Iris pigment epithelial cell (primary cell): ENCODE measurements at regions not wholly inside any gene's neighbourhood (a gene's known extent, or its start where the extent isn't known, plus 50 kb on each side); places are given as distances from the start of the nearest gene placed in this dataset.
"Not testable (repeated sequence)": the region's sequence is repeated elsewhere in the genome, so short reads cannot be mapped to it uniquely, and the experiment has no call there.

Experiments used
- DNase-seq: peaks from one replicate; pipeline ENCODE4 v3.0.0-alpha.2; 2011; ENCODE audit warnings: low read depth

GRCh38 chr6:100096341-100096740 is 102.3 kb upstream of the MCHR2 start:
- no peak for DNase-seq

GRCh38 chr6:100093405-100093804 is 99.4 kb upstream of the MCHR2 start:
- no peak for DNase-seq

DNA sequence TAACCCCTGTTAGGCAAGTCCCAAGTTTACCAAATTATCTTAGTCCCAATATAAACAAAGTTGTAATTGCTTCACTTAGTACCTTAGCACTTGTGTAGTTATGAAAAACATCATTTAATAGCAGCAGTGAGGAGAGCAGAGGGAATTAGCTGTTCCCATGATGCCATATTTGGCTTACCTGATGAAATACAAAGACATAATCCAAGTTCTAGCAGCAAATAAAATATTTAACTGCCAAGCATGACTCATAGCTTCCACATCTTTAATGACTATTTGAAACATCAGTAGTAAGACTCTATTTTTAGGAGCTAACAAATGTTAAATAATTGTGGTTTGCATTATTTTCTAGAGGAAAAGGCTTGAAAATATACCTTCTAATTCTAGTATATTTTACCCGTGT is 94.0 kb upstream of the MCHR2 start:
- peak; percentile 38 for DNase-seq

- no peak for DNase-seq
Measured at GRCh38 chr6:100084991-100085364, 91.0 kb upstream of the MCHR2 start.

DNA sequence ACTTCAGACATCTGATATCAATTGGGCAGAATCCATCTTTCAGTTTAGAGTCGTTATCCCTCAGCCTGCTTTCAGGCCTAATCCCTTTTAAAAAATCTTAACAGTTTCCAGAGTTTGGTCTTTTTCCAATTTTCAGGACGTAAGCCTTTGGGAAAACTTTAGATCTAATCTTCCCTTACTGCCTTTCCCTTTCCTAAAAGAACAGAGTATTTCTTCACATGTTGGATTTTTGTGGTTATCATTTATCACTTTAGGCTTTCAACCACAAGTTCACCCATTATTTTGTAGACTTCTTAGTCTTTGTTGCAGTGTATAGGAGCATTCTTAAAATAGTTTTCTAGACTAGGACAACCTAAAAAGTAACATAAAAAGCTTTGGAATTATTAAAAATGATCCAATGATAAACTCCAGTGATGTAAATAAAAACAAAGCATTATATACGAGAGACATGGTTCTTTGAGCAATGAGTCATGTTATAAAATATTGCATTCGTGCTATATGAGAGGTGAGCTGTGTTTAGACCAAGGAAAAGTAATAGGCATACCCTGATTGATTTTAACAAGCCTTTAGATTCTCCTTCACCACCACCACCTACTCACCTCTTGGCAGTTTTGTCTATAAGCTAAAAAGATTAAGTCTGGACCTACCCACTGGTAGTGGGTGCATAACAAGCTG is 90.4 kb upstream of the MCHR2 start:
- DNase-seq, result no peak

DNA sequence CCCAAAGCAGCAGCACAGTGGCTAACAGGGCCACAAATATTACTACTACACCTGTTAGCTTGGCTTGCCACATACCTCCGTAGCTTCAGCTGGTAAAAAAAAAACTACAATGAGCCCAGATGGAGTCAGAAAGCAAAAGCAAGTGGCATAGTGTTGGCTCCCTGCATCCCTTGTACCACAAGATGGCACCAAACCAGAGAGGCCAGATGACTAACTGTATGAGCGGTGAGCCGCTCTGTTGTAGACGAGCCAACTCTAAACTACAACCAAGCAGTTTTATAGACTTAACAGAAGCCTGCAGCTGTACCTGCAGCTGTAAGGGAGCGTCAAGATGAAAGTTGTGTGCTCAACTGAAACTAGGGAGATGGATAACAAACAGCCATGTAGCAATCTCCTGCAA is 84.5 kb upstream of the MCHR2 start:
- peak; percentile 9 for DNase-seq

DNA sequence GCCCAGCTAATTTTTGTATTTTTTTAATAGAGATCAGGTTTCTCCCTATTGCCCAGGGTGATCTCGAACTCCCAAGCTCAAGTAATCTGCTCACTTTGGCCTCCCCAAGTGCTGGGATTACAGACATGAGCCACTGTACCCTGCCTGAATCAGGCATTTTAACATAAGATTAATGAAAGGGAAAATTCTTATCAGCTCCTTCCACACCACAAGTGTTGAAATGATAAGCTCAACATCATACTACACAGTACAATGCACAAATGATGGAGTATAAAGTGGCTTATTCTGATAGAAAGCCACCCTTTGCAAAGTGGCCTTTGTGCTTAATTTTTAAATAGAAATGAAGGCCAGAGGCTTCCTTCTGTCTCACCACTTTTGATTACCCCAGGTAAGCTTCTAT is 71.3 kb upstream of the MCHR2 start:
- no peak for DNase-seq

- DNase-seq, result no peak
Measured at GRCh38 chr6:100062621-100063020, 68.6 kb upstream of the MCHR2 start.

- peak; percentile 3 for DNase-seq
Measured at GRCh38 chr6:100057941-100058340, 63.9 kb upstream of the MCHR2 start.

DNA sequence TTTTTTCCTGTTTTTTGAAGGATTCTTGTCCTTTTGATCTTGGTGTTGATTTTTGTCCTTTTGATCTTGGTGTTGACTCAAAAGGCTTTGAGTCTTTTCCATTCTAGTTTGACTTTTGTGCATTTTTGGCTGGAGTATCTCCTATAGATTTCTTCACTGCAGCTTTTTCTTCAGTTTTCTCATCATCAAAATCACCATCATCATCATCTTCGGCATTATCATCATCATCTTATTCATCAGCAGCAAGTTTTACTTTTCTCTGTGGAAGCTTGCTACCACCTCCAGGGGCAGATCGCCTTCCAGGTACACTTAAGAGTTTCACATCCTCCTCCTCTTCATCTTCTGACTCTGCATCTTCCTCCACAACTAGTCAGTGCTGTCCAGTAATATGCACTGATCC is 56.5 kb upstream of the MCHR2 start:
- DNase-seq, result no peak

- not testable (repeated sequence) for DNase-seq
Measured at GRCh38 chr6:100043961-100044360, 49.9 kb upstream of the MCHR2 start.
